ENCODE measurements at regions not wholly inside any gene's neighbourhood (a gene's known extent, or its start where the extent isn't known, plus 50 kb on each side); places are given as distances from the start of the nearest gene placed in this dataset.
"Not testable (repeated sequence)": the region's sequence is repeated elsewhere in the genome, so short reads cannot be mapped to it uniquely, and the experiment has no call there.

DNA sequence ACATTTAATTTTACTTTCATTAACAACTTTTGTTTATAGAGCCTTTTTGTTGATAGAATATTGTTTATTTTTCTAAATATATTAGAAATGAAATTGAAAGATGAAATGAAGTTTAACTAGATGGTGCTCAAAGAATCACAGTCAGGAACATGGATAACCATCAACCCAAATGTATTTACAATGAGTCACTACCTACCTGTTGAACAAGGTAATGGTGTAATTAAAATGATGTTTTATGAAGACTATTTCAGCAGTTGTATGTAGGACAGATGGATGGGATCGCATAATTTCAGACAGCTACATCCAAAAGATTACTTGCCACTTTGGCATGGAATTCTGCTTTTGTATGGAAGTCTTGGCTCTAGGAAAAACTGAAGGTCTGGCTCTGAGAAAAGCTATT lies 403.6 kb upstream of the SLC10A2 start:
- no peaks in the 10 kb centered on the region for H3K36me3 ChIP-seq
- intact Hi-C loops (cut with micrococcal nuclease) = no loop called here
- H3K4me1 ChIP-seq = no peaks in the 10 kb centered on the region
- H3K9me3 ChIP-seq (replicated peaks) = no peaks in the 10 kb centered on the region
- TF ChIP-seq, protein P1, sequence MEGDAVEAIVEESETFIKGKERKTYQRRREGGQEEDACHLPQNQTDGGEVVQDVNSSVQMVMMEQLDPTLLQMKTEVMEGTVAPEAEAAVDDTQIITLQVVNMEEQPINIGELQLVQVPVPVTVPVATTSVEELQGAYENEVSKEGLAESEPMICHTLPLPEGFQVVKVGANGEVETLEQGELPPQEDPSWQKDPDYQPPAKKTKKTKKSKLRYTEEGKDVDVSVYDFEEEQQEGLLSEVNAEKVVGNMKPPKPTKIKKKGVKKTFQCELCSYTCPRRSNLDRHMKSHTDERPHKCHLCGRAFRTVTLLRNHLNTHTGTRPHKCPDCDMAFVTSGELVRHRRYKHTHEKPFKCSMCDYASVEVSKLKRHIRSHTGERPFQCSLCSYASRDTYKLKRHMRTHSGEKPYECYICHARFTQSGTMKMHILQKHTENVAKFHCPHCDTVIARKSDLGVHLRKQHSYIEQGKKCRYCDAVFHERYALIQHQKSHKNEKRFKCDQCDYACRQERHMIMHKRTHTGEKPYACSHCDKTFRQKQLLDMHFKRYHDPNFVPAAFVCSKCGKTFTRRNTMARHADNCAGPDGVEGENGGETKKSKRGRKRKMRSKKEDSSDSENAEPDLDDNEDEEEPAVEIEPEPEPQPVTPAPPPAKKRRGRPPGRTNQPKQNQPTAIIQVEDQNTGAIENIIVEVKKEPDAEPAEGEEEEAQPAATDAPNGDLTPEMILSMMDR (IDR thresholded peaks at IDR 0.05; ENCODE audit: borderline replicate concordance) = no peak
- no peak overlapping the region for H3K27ac ChIP-seq (replicated peaks)
- no peak for DNase-seq
- H3K27me3 ChIP-seq (ENCODE audit: low read depth) = no peaks in the 10 kb centered on the region
- no peak overlapping the region for H3K4me3 ChIP-seq

DNA sequence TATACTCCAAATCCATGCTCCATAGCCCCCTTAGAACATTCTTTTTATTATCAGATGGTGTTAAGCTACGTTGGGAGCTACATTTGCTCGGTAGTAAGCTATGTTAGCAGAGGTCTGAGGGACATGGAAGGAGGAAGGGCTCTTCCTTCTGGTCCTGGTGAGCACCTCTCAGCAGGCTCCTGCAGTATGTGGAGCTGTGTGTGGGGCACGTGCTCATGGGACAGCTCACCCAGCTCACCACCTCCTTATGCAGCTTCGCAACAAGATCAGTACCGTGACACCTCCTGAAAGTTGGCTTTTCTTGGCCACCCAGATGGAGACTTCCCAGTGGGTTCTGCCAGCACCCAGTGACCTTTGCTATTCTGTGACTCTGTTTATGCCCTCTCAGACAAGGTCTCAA lies 400.5 kb upstream of the SLC10A2 start:
- no peaks in the 10 kb centered on the region for H3K4me1 ChIP-seq
- H3K9me3 ChIP-seq (replicated peaks) = no peaks in the 10 kb centered on the region
- TF ChIP-seq, protein P1 (IDR thresholded peaks at IDR 0.05; ENCODE audit: borderline replicate concordance) = no peak

DNA sequence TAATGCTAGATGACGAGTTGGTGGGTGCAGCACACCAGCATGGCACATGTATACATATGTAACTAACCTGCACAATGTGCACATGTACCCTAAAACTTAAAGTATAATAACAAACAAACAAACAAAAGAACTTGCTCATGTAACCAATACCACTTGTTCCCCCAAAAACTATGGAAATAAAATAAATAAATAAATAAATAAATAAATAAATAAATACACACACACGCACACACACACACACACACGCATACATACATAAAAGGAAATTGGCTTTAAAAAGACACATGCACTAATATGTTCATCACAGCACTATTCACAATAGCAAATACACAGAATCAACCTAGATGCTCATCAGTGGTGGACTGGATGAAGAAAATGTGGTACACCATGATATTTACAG lies 394.0 kb upstream of the SLC10A2 start:
- H3K27me3 ChIP-seq (ENCODE audit: low read depth); DNase-seq; H3K4me3 ChIP-seq; H3K4me1 ChIP-seq; intact Hi-C loops (cut with micrococcal nuclease); H3K27ac ChIP-seq (replicated peaks); H3K9me3 ChIP-seq (replicated peaks); H3K36me3 ChIP-seq: not testable (repeated sequence)

More for the DNA sequence above, 400.5 kb upstream of the SLC10A2 start:
- no peak for DNase-seq
- intact Hi-C loops (cut with micrococcal nuclease) = no loop called here
- Histone ChIP-seq H3K36me3 (no peaks in the 10 kb centered on the region), H3K27me3 (ENCODE audit: low read depth) (no peaks in the 10 kb centered on the region), H3K4me3 (no peak overlapping the region), H3K27ac (replicated peaks) (no peak overlapping the region)

DNA sequence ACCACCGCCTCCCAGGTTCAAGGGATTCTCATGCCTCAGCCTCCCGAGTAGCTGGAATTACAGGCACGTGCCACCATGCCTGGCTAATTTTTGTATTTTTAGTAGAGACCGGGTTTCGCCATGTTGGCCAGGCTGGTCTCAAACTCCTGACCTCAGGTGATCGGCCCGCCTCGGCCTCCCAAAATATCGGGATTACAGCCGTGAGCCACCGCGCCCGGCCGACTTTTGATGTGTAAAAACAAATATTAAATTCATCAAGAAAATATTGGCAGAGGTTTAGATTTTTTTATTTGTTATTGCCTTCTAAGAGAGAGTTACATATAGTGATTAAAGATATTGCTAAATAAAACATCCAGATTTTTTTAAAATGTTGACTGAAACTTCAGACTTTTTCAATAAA lies 390.8 kb upstream of the SLC10A2 start:
- H3K9me3 ChIP-seq (replicated peaks); H3K4me3 ChIP-seq; H3K4me1 ChIP-seq; H3K36me3 ChIP-seq; H3K27ac ChIP-seq (replicated peaks); DNase-seq; intact Hi-C loops (cut with micrococcal nuclease); H3K27me3 ChIP-seq (ENCODE audit: low read depth): not testable (repeated sequence)

DNA sequence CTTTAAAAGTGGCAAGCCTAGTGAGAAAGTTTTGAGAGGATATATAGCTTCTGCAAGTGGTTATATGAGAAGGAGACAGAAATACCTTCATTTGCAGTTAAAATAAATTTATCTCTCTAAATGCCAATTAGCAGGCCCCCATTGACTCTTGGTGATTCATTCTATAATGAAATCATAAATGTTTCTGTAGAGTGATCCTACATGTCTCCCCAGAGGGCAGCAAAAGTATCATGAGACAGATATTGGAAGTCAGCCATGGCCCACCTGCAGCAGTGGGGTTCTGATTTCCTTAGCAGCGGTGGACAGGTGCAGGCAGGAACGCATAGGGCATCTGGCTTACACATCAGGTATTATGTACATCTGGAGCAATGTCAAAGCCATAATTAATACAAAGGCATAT lies 385.4 kb upstream of the SLC10A2 start:
- Histone ChIP-seq H3K36me3 (no peaks in the 10 kb centered on the region), H3K9me3 (replicated peaks) (no peaks in the 10 kb centered on the region), H3K27me3 (ENCODE audit: low read depth) (no peaks in the 10 kb centered on the region), H3K27ac (replicated peaks) (no peak overlapping the region), H3K4me3 (no peak overlapping the region), H3K4me1 (no peaks in the 10 kb centered on the region)
- TF ChIP-seq, protein P1 (IDR thresholded peaks at IDR 0.05; ENCODE audit: borderline replicate concordance) = no peak
- intact Hi-C loops (cut with micrococcal nuclease) = no loop called here
- DNase-seq = no peak

DNA sequence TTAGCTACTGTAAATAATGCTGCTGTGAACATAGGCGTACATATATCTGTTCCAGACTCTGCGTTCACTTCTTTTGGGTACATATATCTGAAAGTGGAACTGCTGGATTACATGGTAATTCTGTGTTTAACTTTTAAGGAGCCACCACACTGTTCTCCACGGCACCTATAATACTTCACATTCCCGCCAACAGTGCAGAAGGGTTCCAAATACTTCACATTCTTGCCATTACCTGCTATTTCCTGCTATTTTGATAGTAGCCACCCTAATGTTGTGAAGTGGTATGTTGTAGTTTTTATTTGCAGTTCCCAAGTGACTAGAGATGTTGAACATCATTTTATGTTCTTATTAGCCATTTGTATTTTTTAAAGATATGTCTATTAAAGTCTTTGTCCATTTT lies 377.4 kb upstream of the SLC10A2 start:
- no peak overlapping the region for H3K27ac ChIP-seq (replicated peaks)
- no peak for DNase-seq
- intact Hi-C loops (cut with micrococcal nuclease) = no loop called here

More for the DNA sequence above, 377.4 kb upstream of the SLC10A2 start:
- H3K4me3 ChIP-seq = no peak overlapping the region
- no peaks in the 10 kb centered on the region for H3K4me1 ChIP-seq
- H3K9me3 ChIP-seq (replicated peaks) = no peaks in the 10 kb centered on the region
- TF ChIP-seq, protein P1 (IDR thresholded peaks at IDR 0.05; ENCODE audit: borderline replicate concordance) = no peak
- H3K27me3 ChIP-seq (ENCODE audit: low read depth) = no peaks in the 10 kb centered on the region
- no peaks in the 10 kb centered on the region for H3K36me3 ChIP-seq
